DOHH2 (cell line): ENCODE measurements at regions not wholly inside any gene's neighbourhood (a gene's known extent, or its start where the extent isn't known, plus 50 kb on each side); places are given as distances from the start of the nearest gene placed in this dataset.

Experiments
- H3F3A ChIP-seq: fragments of 200-600 bp; sonication (generic), shearing (Covaris generic); 2 replicates; pipeline ENCODE4 v1.6.0; 2016; ENCODE audit warnings: antibody characterized with exemption, mild to moderate bottlenecking; ENCODE audit not compliant: control insufficient read depth, insufficient read depth
- H3K27ac ChIP-seq: fragments of 200-600 bp; sonication (generic); 2 replicates; pipeline ENCODE4 v1.5.1; 2014; ENCODE audit warnings: low read depth, mild to moderate bottlenecking, low read length, moderate library complexity
- H3K27me3 ChIP-seq: fragments of 200-600 bp; sonication (generic); 2 replicates; pipeline ENCODE4 v1.6.1; 2014; ENCODE audit warnings: mild to moderate bottlenecking, low read length, mixed read lengths; ENCODE audit not compliant: control insufficient read depth
- H3K36me3 ChIP-seq: fragments of 200-600 bp; sonication (generic); 2 replicates; pipeline ENCODE4 v1.6.1; 2014; ENCODE audit warnings: mild to moderate bottlenecking, low read length, moderate library complexity, mixed read lengths; ENCODE audit not compliant: control insufficient read depth
- H3K4me1 ChIP-seq: fragments of 200-600 bp; sonication (generic); 2 replicates; pipeline ENCODE4 v1.6.1; 2014; ENCODE audit warnings: mild to moderate bottlenecking, low read length, mixed read lengths; ENCODE audit not compliant: control insufficient read depth
- H3K4me2 ChIP-seq: fragments of 200-600 bp; sonication (generic); 2 replicates; pipeline ENCODE4 v1.6.0; 2014; ENCODE audit warnings: mild to moderate bottlenecking, low read length, moderate library complexity
- H3K4me3 ChIP-seq: fragments of 200-600 bp; sonication (generic); 2 replicates; pipeline ENCODE4 v1.5.1; 2014; ENCODE audit warnings: mild to moderate bottlenecking, low read length, mixed read lengths
- H3K79me2 ChIP-seq: fragments of 200-600 bp; sonication (generic); 2 replicates; pipeline ENCODE4 v1.6.1; 2014; ENCODE audit warnings: mild to moderate bottlenecking, low read length, mixed read lengths; ENCODE audit not compliant: control insufficient read depth
- H3K9me2 ChIP-seq: fragments of 200-600 bp; sonication (generic); replicated peaks from 2 replicates; pipeline ENCODE4 v1.6.1; 2014; ENCODE audit warnings: mild to moderate bottlenecking, low read length, mixed read lengths; ENCODE audit not compliant: control insufficient read depth
- H3K9me3 ChIP-seq: fragments of 200-600 bp; sonication (generic); 2 replicates; pipeline ENCODE4 v1.6.1; 2014; ENCODE audit warnings: antibody characterized with exemption, low read length, mixed read lengths; ENCODE audit not compliant: control insufficient read depth, insufficient read depth
- H4K20me1 ChIP-seq: fragments of 200-600 bp; sonication (generic); 2 replicates; pipeline ENCODE4 v1.6.0; 2014; ENCODE audit warnings: low read depth, mild to moderate bottlenecking, antibody characterized with exemption, low read length, moderate library complexity; ENCODE audit not compliant: control insufficient read depth, insufficient read depth
- CTCF ChIP-seq: fragments of 200-600 bp; sonication (generic); IDR thresholded peaks from one replicate; pipeline ENCODE4 v1.5.1; 2014; ENCODE audit warnings: antibody characterized with exemption, mild to moderate bottlenecking, low read depth, low read length; ENCODE audit not compliant: poor library complexity, severe bottlenecking
- EZH2phosphoT487 ChIP-seq: fragments of 200-600 bp; sonication (generic); IDR thresholded peaks from 2 replicates; pipeline ENCODE4 v1.6.1; 2017; ENCODE audit warnings: borderline replicate concordance, mild to moderate bottlenecking, antibody characterized with exemption, low read length, moderate library complexity, mixed read lengths

- Histone ChIP-seq H3F3A (no peaks in the 10 kb centered on the region), H3K4me1 (no peaks in the 10 kb centered on the region), H3K79me2 (no peaks in the 10 kb centered on the region), H3K9me3 (no peaks in the 10 kb centered on the region), H3K27me3 (no peaks in the 10 kb centered on the region), H3K4me2 (no peak overlapping the region), H3K27ac (no peak overlapping the region), H4K20me1 (no peaks in the 10 kb centered on the region), H3K36me3 (no peaks in the 10 kb centered on the region), H3K9me2 (no peaks in the 10 kb centered on the region), H3K4me3 (no peak overlapping the region)
- TF ChIP-seq CTCF = no peak
- TF ChIP-seq EZH2phosphoT487 = no peak
Observed at GRCh38 chr6:48996461-48997119, 466.5 kb downstream of the MMUT start.

GRCh38 chr6:48994811-48995210, 468.2 kb downstream of the MMUT start:
- H3K79me2 ChIP-seq = no peaks in the 10 kb centered on the region
- H3K27me3 ChIP-seq = no peaks in the 10 kb centered on the region
- H3F3A ChIP-seq = no peaks in the 10 kb centered on the region
- no peak overlapping the region for H3K27ac ChIP-seq
- no peaks in the 10 kb centered on the region for H3K9me2 ChIP-seq
- no peaks in the 10 kb centered on the region for H3K4me1 ChIP-seq
- H3K9me3 ChIP-seq = peaks cover 6% of the 10 kb centered on the region; the same call in 1 of the 2 replicates
- no peaks in the 10 kb centered on the region for H4K20me1 ChIP-seq
- H3K36me3 ChIP-seq = no peaks in the 10 kb centered on the region
- H3K4me2 ChIP-seq = no peak overlapping the region
- no peak overlapping the region for H3K4me3 ChIP-seq
- no peak for TF ChIP-seq CTCF
- no peak for TF ChIP-seq EZH2phosphoT487

- Histone ChIP-seq H3F3A (no peaks in the 10 kb centered on the region), H3K4me3 (no peak overlapping the region), H3K27me3 (no peaks in the 10 kb centered on the region), H3K9me3 (peaks cover 10% of the 10 kb centered on the region; the same call in 1 of the 2 replicates), H3K36me3 (no peaks in the 10 kb centered on the region), H3K27ac (no peak overlapping the region), H3K4me2 (no peak overlapping the region), H4K20me1 (no peaks in the 10 kb centered on the region), H3K79me2 (no peaks in the 10 kb centered on the region), H3K9me2 (no peaks in the 10 kb centered on the region), H3K4me1 (no peaks in the 10 kb centered on the region)
- TF ChIP-seq CTCF = no peak
- no peak for TF ChIP-seq EZH2phosphoT487
Observed at GRCh38 chr6:48990739-48991138, 472.3 kb downstream of the MMUT start.
